ENCODE measurements at regions not wholly inside any gene's neighbourhood (a gene's known extent, or its start where the extent isn't known, plus 50 kb on each side); places are given as distances from the start of the nearest gene placed in this dataset.

DNA sequence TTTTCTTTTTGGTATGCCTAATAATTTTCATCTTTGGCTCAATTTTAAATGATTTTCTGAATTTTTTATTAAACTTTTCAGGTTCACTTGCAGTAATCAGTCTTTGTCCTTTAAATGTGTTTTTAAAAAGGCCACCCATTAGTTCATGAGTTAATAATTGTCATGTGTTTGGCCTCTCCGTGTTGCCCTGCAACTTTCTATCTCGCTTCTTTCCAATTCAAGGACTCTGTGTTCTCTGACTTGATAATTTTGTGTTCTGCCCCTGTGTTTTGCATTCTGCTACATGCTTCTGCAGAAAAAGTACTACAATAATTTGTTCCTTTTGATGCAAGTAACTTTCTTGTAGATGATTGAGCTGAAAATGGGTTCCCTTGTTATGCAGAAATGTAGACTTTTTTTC is 921.4 kb upstream of the LRATD1 start:
- H3K4me3 Mint-ChIP-seq, result no peak overlapping the region
- no peak overlapping the region for H3K14ac ChIP-seq (ENCODE audit: insufficient read depth, low read length)
- H3K4ac ChIP-seq (ENCODE audit: low read depth, low read length), result no peak overlapping the region
- H3K56ac ChIP-seq (ENCODE audit: insufficient read length, low read depth, low read length), result no peak overlapping the region
- H3K79me1 ChIP-seq (ENCODE audit: insufficient read depth, low read depth, low read length, poor library complexity, severe bottlenecking), result no peaks in the 10 kb centered on the region
- H3K4me2 ChIP-seq (ENCODE audit: insufficient read depth, insufficient read length, low read length), result no peak overlapping the region
- no peak overlapping the region for H2BK5ac ChIP-seq (ENCODE audit: insufficient read length, low read length)
- H4K20me1 ChIP-seq (ENCODE audit: control insufficient read depth, insufficient read depth, insufficient read length), result no peaks in the 10 kb centered on the region
- H2BK120ac ChIP-seq (ENCODE audit: low read depth, low read length, poor library complexity, severe bottlenecking), result no peak overlapping the region
- H3K27ac ChIP-seq (ENCODE audit: insufficient read length, low read depth, low read length), result no peak overlapping the region
- no peak overlapping the region for H2AFZ ChIP-seq (ENCODE audit: low read length)
- no peak overlapping the region for H4K5ac ChIP-seq (ENCODE audit: insufficient read length, low read depth, low read length)
- H2BK15ac ChIP-seq (ENCODE audit: low read depth, low read length), result no peak overlapping the region
- no peak overlapping the region for H3T11ph ChIP-seq (ENCODE audit: low read length)
- no peak overlapping the region for H3K23ac ChIP-seq (ENCODE audit: insufficient read length, low read depth, low read length)
- H2BK12ac ChIP-seq (ENCODE audit: insufficient read length, low read depth, low read length), result no peak overlapping the region
- H3K27me3 ChIP-seq (ENCODE audit: insufficient read depth, low read length), result no peaks in the 10 kb centered on the region
- no peak overlapping the region for H3K18ac ChIP-seq (ENCODE audit: insufficient read length, low read depth, low read length)
- H3K4me1 ChIP-seq (ENCODE audit: insufficient read depth, low read length), result no peaks in the 10 kb centered on the region
- WGBS (ENCODE audit: extremely low coverage, insufficient read length, low lambda C conversion rate), result no CpG with 5 or more reads among the region's 2 CpGs
- no peak overlapping the region for H4K91ac ChIP-seq (ENCODE audit: insufficient read length, low read depth, low read length)
- no peaks in the 10 kb centered on the region for H3K9me3 Mint-ChIP-seq
- no peak overlapping the region for H3K9ac ChIP-seq (ENCODE audit: extremely low read depth, insufficient read length, low read length)
- no peak for DNase-seq
- H3K36me3 Mint-ChIP-seq (ENCODE audit: insufficient read depth in 1 of 3, low read depth in 3 of 3), result no peaks in the 10 kb centered on the region; a peak in 1 of 7 replicates
- no peak overlapping the region for H2AK5ac ChIP-seq (ENCODE audit: insufficient read length, low read length)
- TF ChIP-seq, protein P1, sequence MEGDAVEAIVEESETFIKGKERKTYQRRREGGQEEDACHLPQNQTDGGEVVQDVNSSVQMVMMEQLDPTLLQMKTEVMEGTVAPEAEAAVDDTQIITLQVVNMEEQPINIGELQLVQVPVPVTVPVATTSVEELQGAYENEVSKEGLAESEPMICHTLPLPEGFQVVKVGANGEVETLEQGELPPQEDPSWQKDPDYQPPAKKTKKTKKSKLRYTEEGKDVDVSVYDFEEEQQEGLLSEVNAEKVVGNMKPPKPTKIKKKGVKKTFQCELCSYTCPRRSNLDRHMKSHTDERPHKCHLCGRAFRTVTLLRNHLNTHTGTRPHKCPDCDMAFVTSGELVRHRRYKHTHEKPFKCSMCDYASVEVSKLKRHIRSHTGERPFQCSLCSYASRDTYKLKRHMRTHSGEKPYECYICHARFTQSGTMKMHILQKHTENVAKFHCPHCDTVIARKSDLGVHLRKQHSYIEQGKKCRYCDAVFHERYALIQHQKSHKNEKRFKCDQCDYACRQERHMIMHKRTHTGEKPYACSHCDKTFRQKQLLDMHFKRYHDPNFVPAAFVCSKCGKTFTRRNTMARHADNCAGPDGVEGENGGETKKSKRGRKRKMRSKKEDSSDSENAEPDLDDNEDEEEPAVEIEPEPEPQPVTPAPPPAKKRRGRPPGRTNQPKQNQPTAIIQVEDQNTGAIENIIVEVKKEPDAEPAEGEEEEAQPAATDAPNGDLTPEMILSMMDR (conservative IDR thresholded peaks at IDR 0.05), result no peak
- H3K23me2 ChIP-seq (ENCODE audit: insufficient read length, low read depth, low read length, poor library complexity, severe bottlenecking), result no peaks in the 10 kb centered on the region
- 0 out of 2 replicates have a peak, but pooled peaks cover 3% of the 10 kb centered on the region for H3K27me3 Mint-ChIP-seq (ENCODE audit: low read depth)
- H2BK20ac ChIP-seq (ENCODE audit: low read depth, low read length, poor library complexity, severe bottlenecking), result no peak overlapping the region
- H4K8ac ChIP-seq (replicated peaks; ENCODE audit: insufficient read length, low read depth, low read length), result no peak overlapping the region
- no peak overlapping the region for H3K27ac Mint-ChIP-seq
- no peaks in the 10 kb centered on the region for H3K9me3 ChIP-seq (ENCODE audit: control insufficient read depth, low read depth, low read length)
- H3K4me1 Mint-ChIP-seq, result no peaks in the 10 kb centered on the region
- no peaks in the 10 kb centered on the region for H3K79me2 ChIP-seq (ENCODE audit: insufficient read depth, low read length)
